ENCODE measurements at regions not wholly inside any gene's neighbourhood (a gene's known extent, or its start where the extent isn't known, plus 50 kb on each side); places are given as distances from the start of the nearest gene placed in this dataset.
"Not testable (repeated sequence)": the region's sequence is repeated elsewhere in the genome, so short reads cannot be mapped to it uniquely, and the experiment has no call there.

- not testable (repeated sequence) for H3K4me3 ChIP-seq, DNase-seq, H3K9me3 ChIP-seq, H3K4me1 ChIP-seq, H3K27ac ChIP-seq, H3K27me3 ChIP-seq, H3K36me3 ChIP-seq
- WGBS, 2 donors = 74 to 82% methylated on average over 4 of the region's 4 CpGs
- ATAC-seq (ENCODE audit: low FRiP score in 2 of 2) = peak in 1 of 2 donors; percentile 16
Observed at GRCh38 chr13:18279971-18280370, 901.7 kb downstream of the TUBA3C start.

GRCh38 chr13:18277372-18277771, 904.3 kb downstream of the TUBA3C start:
- not testable (repeated sequence) for H3K36me3 ChIP-seq; DNase-seq; ATAC-seq (ENCODE audit: low FRiP score in 2 of 2); H3K9me3 ChIP-seq; H3K4me3 ChIP-seq; H3K27me3 ChIP-seq; H3K27ac ChIP-seq; H3K4me1 ChIP-seq
- WGBS, 2 donors = 67 to 80% methylated on average over 2 to 11 of the region's 12 CpGs

GRCh38 chr13:18276280-18276679, 905.3 kb downstream of the TUBA3C start:
- H3K9me3 ChIP-seq; H3K4me1 ChIP-seq; H3K27me3 ChIP-seq; H3K36me3 ChIP-seq; DNase-seq; H3K27ac ChIP-seq; H3K4me3 ChIP-seq; ATAC-seq (ENCODE audit: low FRiP score in 2 of 2): not testable (repeated sequence)
- 50% methylated on average over 6 of the region's 6 CpGs; no CpG with 5 or more reads in 1 of the 2 donors for WGBS, 2 donors

- not testable (repeated sequence) for DNase-seq, H3K4me1 ChIP-seq, H3K9me3 ChIP-seq, H3K27me3 ChIP-seq, H3K36me3 ChIP-seq, H3K27ac ChIP-seq, H3K4me3 ChIP-seq
- ATAC-seq (ENCODE audit: low FRiP score in 2 of 2) = peak in 1 of 2 donors; percentile 35
- WGBS, 2 donors = 80% methylated on average over 9 of the region's 14 CpGs; no CpG with 5 or more reads in 1 of the 2 donors
Observed at GRCh38 chr13:18273785-18274514, 907.7 kb downstream of the TUBA3C start.

- H3K4me1 ChIP-seq; ATAC-seq (ENCODE audit: low FRiP score in 2 of 2); H3K27me3 ChIP-seq; H3K36me3 ChIP-seq; H3K27ac ChIP-seq; H3K4me3 ChIP-seq; H3K9me3 ChIP-seq: not testable (repeated sequence)
- peak in 1 of 2 donors; percentile 57 for DNase-seq
- WGBS, 2 donors = 91% methylated on average over 25 of the region's 25 CpGs; no CpG with 5 or more reads in 1 of the 2 donors
Observed at GRCh38 chr13:18258801-18259419, 922.7 kb downstream of the TUBA3C start.

- not testable (repeated sequence) for H3K36me3 ChIP-seq; H3K4me3 ChIP-seq; H3K9me3 ChIP-seq; H3K27ac ChIP-seq; ATAC-seq (ENCODE audit: low FRiP score in 2 of 2); H3K27me3 ChIP-seq; DNase-seq; H3K4me1 ChIP-seq
- whole genome bisulfite sequencing, 2 donors = 78 to 81% methylated on average over 7 to 9 of the region's 9 CpGs
Observed at GRCh38 chr13:18257686-18258085, 923.9 kb downstream of the TUBA3C start.

- not testable (repeated sequence) for DNase-seq; H3K4me3 ChIP-seq; H3K27me3 ChIP-seq; H3K27ac ChIP-seq; H3K4me1 ChIP-seq; ATAC-seq (ENCODE audit: low FRiP score in 2 of 2); H3K36me3 ChIP-seq
- 79% methylated on average over 10 of the region's 12 CpGs; no CpG with 5 or more reads in 1 of the 2 donors for WGBS, 2 donors
- peaks cover 0 to 15% (median 0%) of the 10 kb centered on the region in 4 donors for H3K9me3 ChIP-seq
Observed at GRCh38 chr13:18252848-18253247, 928.8 kb downstream of the TUBA3C start.

- not testable (repeated sequence) for H3K4me3 ChIP-seq; H3K27me3 ChIP-seq; ATAC-seq (ENCODE audit: low FRiP score in 2 of 2); H3K4me1 ChIP-seq; DNase-seq; H3K27ac ChIP-seq; H3K36me3 ChIP-seq
- WGBS, 2 donors = 85 to 86% methylated on average over 11 to 12 of the region's 12 CpGs
- peaks cover 0 to 18% (median 0%) of the 10 kb centered on the region in 4 donors for H3K9me3 ChIP-seq
Observed at GRCh38 chr13:18248533-18249240, 932.9 kb downstream of the TUBA3C start.

- H3K4me3 ChIP-seq; H3K27me3 ChIP-seq; H3K4me1 ChIP-seq; DNase-seq; ATAC-seq (ENCODE audit: low FRiP score in 2 of 2); H3K27ac ChIP-seq; H3K36me3 ChIP-seq: not testable (repeated sequence)
- H3K9me3 ChIP-seq = peaks cover 0 to 20% (median 0%) of the 10 kb centered on the region in 4 donors
- WGBS, 2 donors = 76 to 78% methylated on average over 3 of the region's 3 CpGs
Observed at GRCh38 chr13:18240086-18240485, 941.5 kb downstream of the TUBA3C start.

GRCh38 chr13:18238586-18238985, 943.0 kb downstream of the TUBA3C start:
- WGBS, 2 donors = 33 to 70% methylated on average over 3 to 5 of the region's 5 CpGs
- peaks cover 0 to 31% (median 0%) of the 10 kb centered on the region in 4 donors for H3K9me3 ChIP-seq
- H3K4me1 ChIP-seq; H3K36me3 ChIP-seq; H3K4me3 ChIP-seq; ATAC-seq (ENCODE audit: low FRiP score in 2 of 2); H3K27ac ChIP-seq; H3K27me3 ChIP-seq; DNase-seq: not testable (repeated sequence)
